ENCODE measurements at regions not wholly inside any gene's neighbourhood (a gene's known extent, or its start where the extent isn't known, plus 50 kb on each side); places are given as distances from the start of the nearest gene placed in this dataset.
"Not testable (repeated sequence)": the region's sequence is repeated elsewhere in the genome, so short reads cannot be mapped to it uniquely, and the experiment has no call there.

DNA sequence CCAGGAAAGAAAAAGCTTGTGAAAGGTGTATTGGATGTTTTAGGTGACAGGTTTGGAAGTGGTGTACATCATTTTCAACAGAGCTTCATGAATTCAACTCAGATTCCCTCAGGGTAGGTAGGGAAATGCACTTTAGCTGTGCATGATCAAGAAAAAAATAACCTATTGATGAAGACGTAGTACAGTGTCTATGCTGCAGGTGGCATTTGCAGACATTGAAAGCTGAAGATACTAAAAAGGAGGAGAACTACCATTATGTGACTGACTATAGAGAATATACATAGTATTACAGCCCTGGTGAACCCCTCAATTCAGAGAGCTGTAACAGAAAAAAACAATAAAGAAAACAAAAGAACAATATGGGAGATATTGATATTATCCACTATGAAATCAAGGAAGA lies 2344.7 kb upstream of the ACO1 start:
- Histone ChIP-seq H3K4me3 (replicated peaks in 1 of 3) (no peak overlapping the region), H3K27ac (no peak overlapping the region), H3K27me3 (no peaks in the 10 kb centered on the region), H3K4me1 (no peaks in the 10 kb centered on the region), H3K9me3 (no peaks in the 10 kb centered on the region), H3K36me3 (no peaks in the 10 kb centered on the region)
- WGBS, 2 donors = 58 to 72% methylated on average over 1 of the region's 1 CpG
- TF ChIP-seq POLR2A (IDR thresholded peaks at IDR 0.05) = no peak
- TF ChIP-seq, protein P1, sequence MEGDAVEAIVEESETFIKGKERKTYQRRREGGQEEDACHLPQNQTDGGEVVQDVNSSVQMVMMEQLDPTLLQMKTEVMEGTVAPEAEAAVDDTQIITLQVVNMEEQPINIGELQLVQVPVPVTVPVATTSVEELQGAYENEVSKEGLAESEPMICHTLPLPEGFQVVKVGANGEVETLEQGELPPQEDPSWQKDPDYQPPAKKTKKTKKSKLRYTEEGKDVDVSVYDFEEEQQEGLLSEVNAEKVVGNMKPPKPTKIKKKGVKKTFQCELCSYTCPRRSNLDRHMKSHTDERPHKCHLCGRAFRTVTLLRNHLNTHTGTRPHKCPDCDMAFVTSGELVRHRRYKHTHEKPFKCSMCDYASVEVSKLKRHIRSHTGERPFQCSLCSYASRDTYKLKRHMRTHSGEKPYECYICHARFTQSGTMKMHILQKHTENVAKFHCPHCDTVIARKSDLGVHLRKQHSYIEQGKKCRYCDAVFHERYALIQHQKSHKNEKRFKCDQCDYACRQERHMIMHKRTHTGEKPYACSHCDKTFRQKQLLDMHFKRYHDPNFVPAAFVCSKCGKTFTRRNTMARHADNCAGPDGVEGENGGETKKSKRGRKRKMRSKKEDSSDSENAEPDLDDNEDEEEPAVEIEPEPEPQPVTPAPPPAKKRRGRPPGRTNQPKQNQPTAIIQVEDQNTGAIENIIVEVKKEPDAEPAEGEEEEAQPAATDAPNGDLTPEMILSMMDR (IDR thresholded peaks at IDR 0.05) = no peak
- intact Hi-C loops (cut with DNase I) = no loop called here
- no peak for DNase-seq

DNA sequence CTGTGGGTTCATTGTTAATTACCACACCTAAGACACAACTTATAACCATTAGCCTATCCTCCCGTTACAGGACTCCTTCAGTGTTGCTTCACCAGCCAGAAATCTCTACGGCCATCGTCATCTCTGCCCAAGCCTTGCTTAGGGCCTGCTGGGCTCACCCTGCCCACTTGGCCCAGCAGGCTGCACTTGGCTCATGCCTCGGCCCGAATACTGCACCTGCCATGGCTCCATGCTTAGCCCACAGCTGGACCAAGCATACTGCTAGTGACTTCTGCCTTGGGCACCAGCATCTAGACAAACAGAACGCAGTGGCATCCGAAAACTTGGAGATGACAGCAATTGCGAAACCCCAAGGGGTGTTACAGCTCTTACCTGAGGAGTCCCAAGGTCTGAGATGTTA lies 2336.0 kb upstream of the ACO1 start:
- DNase-seq = no peak
- Histone ChIP-seq H3K27me3 (no peaks in the 10 kb centered on the region), H3K27ac (no peak overlapping the region), H3K9me3 (no peaks in the 10 kb centered on the region), H3K4me1 (no peaks in the 10 kb centered on the region), H3K36me3 (no peaks in the 10 kb centered on the region), H3K4me3 (replicated peaks in 1 of 3) (no peak overlapping the region)
- TF ChIP-seq, protein P1 (IDR thresholded peaks at IDR 0.05) = no peak
- TF ChIP-seq POLR2A (IDR thresholded peaks at IDR 0.05) = no peak
- 85 to 86% methylated on average over 8 of the region's 8 CpGs for WGBS, 2 donors
- intact Hi-C loops (cut with DNase I) = no loop called here

DNA sequence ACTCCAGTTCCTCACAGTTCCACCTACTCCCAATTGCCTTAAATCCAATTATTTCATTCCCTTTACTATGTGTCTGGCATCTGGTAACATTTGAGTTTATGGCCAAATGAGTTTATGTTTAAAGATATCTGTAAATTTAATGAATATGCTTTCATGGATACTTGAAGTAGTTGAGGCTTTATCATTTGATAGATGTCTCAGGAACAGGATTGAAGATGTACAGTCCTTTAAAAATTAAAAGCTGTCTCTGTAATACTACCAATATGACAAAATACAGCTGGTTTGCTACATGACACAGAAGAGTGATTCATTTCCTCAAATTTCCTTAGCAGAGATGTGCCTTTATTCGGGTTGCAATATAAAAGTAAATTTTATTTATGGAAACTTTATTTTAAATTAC lies 2326.0 kb upstream of the ACO1 start:
- Histone ChIP-seq H3K9me3 (no peaks in the 10 kb centered on the region), H3K36me3 (no peaks in the 10 kb centered on the region), H3K4me3 (replicated peaks in 1 of 3) (no peak overlapping the region), H3K27ac (no peak overlapping the region), H3K27me3 (no peaks in the 10 kb centered on the region), H3K4me1 (no peaks in the 10 kb centered on the region)
- no peak for DNase-seq
- WGBS, 2 donors = 74 to 78% methylated on average over 1 of the region's 1 CpG
- intact Hi-C loops (cut with DNase I) = no loop called here
- TF ChIP-seq, protein P1 (IDR thresholded peaks at IDR 0.05) = no peak
- no peak for TF ChIP-seq POLR2A (IDR thresholded peaks at IDR 0.05)

DNA sequence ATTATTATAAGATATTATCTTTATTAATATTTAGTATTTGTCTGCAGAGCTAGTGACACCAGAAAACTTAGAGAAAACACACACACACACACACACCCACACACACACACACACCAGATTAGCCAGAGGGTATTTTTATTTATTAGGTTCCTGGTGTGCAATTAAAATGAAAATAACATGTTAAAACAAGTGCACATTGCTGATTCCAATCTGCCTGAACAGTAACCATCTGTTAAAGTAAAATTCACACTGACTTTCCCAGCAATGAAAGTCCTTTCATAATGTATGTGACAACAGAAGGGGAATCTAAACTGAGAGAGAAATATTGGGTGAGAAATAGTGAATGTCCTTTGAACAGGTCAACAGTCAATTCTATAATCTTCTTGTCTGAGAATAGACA lies 2323.5 kb upstream of the ACO1 start:
- H3K36me3 ChIP-seq = no peaks in the 10 kb centered on the region
- H3K27me3 ChIP-seq = no peaks in the 10 kb centered on the region
- no peak overlapping the region for H3K27ac ChIP-seq
- no peak for TF ChIP-seq POLR2A (IDR thresholded peaks at IDR 0.05)
- TF ChIP-seq, protein P1 (IDR thresholded peaks at IDR 0.05) = no peak
- H3K4me1 ChIP-seq = no peaks in the 10 kb centered on the region
- no peak overlapping the region for H3K4me3 ChIP-seq (replicated peaks in 1 of 3)
- intact Hi-C loops (cut with DNase I) = no loop called here
- no peaks in the 10 kb centered on the region for H3K9me3 ChIP-seq
- DNase-seq = no peak

DNA sequence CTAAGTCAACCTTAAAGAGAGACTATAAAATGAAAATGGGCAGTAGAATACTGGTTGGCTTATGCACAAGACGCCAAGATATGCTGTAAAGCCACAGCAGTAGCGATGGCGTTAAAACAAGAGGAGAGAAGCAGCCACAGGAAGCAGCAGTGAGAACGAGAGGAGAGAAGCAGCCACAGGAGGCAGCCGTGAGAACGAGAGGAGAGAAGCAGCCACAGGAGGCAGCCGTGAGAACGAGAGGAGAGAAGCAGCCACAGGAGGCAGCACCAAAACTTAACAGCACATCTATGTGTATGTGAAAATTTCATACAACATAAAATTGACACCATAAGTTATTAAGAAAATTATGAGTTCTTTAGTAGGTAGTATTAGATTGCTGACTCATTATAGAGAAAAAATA lies 2318.6 kb upstream of the ACO1 start:
- H3K27me3 ChIP-seq = no peaks in the 10 kb centered on the region
- no peak overlapping the region for H3K4me3 ChIP-seq (replicated peaks in 1 of 3)
- H3K27ac ChIP-seq = no peak overlapping the region
- no peaks in the 10 kb centered on the region for H3K4me1 ChIP-seq
- no peak for DNase-seq
- intact Hi-C loops (cut with DNase I) = no loop called here
- no peaks in the 10 kb centered on the region for H3K9me3 ChIP-seq
- no peaks in the 10 kb centered on the region for H3K36me3 ChIP-seq
- TF ChIP-seq, protein P1 (IDR thresholded peaks at IDR 0.05) = no peak
- no peak for TF ChIP-seq POLR2A (IDR thresholded peaks at IDR 0.05)
- WGBS, 2 donors = 74 to 84% methylated on average over 8 of the region's 8 CpGs

DNA sequence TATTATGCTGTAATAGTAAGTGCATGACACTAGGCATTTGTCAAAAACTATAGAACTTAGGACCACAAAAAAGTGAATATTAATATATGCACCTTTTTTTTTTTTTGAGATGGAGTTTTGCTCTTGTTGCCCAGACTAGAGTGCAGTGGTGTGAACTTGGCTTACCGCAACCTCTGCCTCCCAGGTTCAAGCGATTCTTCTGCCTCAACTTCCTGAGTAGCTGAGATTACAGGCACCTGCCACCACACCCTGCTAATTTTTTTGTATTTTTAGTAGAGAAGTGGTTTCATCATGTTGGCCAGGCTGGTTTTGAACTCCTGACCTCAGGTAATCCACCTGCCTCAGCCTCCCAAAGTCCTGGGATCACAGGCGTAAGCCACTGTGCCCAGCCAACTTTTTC lies 2315.2 kb upstream of the ACO1 start:
- 92 to 94% methylated on average over 3 of the region's 3 CpGs for WGBS, 2 donors
- intact Hi-C loops (cut with DNase I) = not testable (repeated sequence)

More for the DNA sequence above, 2315.2 kb upstream of the ACO1 start:
- H3K4me1 ChIP-seq; DNase-seq; H3K9me3 ChIP-seq; H3K4me3 ChIP-seq (replicated peaks in 1 of 3); H3K27me3 ChIP-seq; H3K36me3 ChIP-seq; H3K27ac ChIP-seq: not testable (repeated sequence)

All from thyroid gland (tissue), 4 donors.